ENCODE measurements at regions not wholly inside any gene's neighbourhood (a gene's known extent, or its start where the extent isn't known, plus 50 kb on each side); places are given as distances from the start of the nearest gene placed in this dataset.

GRCh38 chr1:5543235-5543634 lies 449.0 kb downstream of the NPHP4 start (continued):
- TF ChIP-seq EGR1 (IDR thresholded peaks at IDR 0.05; ENCODE audit: low read depth in 2 of 2) (no peak), HNF4A (conservative IDR thresholded peaks at IDR 0.05) (no peak), ZBTB33 (IDR thresholded peaks at IDR 0.05) (no peak), RXRA (IDR thresholded peaks at IDR 0.05) (no peak)

- H3K27ac ChIP-seq (ENCODE audit: low read depth in 1 of 2, low read length in 2 of 2), result no peak overlapping the region
- H3K36me3 ChIP-seq (ENCODE audit: control insufficient read depth in 4 of 4, insufficient read depth in 3 of 4, low read depth in 1 of 4, low read length in 3 of 4), result no peaks in the 10 kb centered on the region
- H3K4me1 ChIP-seq (ENCODE audit: control insufficient read depth in 4 of 4, insufficient read depth in 4 of 4, low read length in 3 of 4), result no peaks in the 10 kb centered on the region
- TF ChIP-seq FOXA2 (IDR thresholded peaks at IDR 0.05) (no peak), REST (IDR thresholded peaks at IDR 0.05) (no peak), EGR1 (IDR thresholded peaks at IDR 0.05; ENCODE audit: low read depth in 2 of 2) (no peak), JUND (IDR thresholded peaks at IDR 0.05) (no peak), MAX (IDR thresholded peaks at IDR 0.05) (no peak), NR2F2 (IDR thresholded peaks at IDR 0.05) (no peak), GABPA (IDR thresholded peaks at IDR 0.05 in 1 of 2, conservative IDR thresholded peaks at IDR 0.05 in 1 of 2) (no peak), HNF4G (IDR thresholded peaks at IDR 0.05) (no peak)
- no peak overlapping the region for H3K4me3 ChIP-seq (ENCODE audit: low read depth in 1 of 3, low read length in 3 of 3)
- 84% methylated on average over 3 of the region's 3 CpGs for WGBS
- no peak overlapping the region for H3K9ac ChIP-seq (ENCODE audit: low read depth in 1 of 2, low read length in 2 of 2)
- H3K9me3 ChIP-seq (ENCODE audit: control insufficient read depth in 4 of 4, low read length in 3 of 4), result peaks cover 0 to 4% (median 0%) of the 10 kb centered on the region in 4 donors
- peaks cover 0 to 9% (median 0%) of the 10 kb centered on the region in 4 donors for H3K27me3 ChIP-seq (ENCODE audit: control insufficient read depth in 4 of 4, insufficient read depth in 4 of 4, low read length in 3 of 4)
- DNase-seq (ENCODE audit: low spot score), result peak; percentile 4
These were observed 459.4 kb downstream of the NPHP4 start for GRCh38 chr1:5532811-5533210.

GRCh38 chr1:5526822-5527551 lies 465.2 kb downstream of the NPHP4 start:
- peak; percentile 14 for DNase-seq (ENCODE audit: low spot score)
- Histone ChIP-seq H3K9me3 (ENCODE audit: control insufficient read depth in 4 of 4, low read length in 3 of 4) (peaks cover 0 to 3% (median 0%) of the 10 kb centered on the region in 4 donors), H3K36me3 (ENCODE audit: control insufficient read depth in 4 of 4, insufficient read depth in 3 of 4, low read depth in 1 of 4, low read length in 3 of 4) (no peaks in the 10 kb centered on the region), H3K9ac (ENCODE audit: low read depth in 1 of 2, low read length in 2 of 2) (no peak overlapping the region), H3K4me3 (ENCODE audit: low read depth in 1 of 3, low read length in 3 of 3) (no peak overlapping the region), H3K4me1 (ENCODE audit: control insufficient read depth in 4 of 4, insufficient read depth in 4 of 4, low read length in 3 of 4) (no peaks in the 10 kb centered on the region), H3K27ac (ENCODE audit: low read depth in 1 of 2, low read length in 2 of 2) (no peak overlapping the region), H3K27me3 (ENCODE audit: control insufficient read depth in 4 of 4, insufficient read depth in 4 of 4, low read length in 3 of 4) (peaks cover 0 to 3% (median 0%) of the 10 kb centered on the region in 4 donors)
- WGBS, result 80% methylated on average over 19 of the region's 19 CpGs
- no peak for TF ChIP-seq HNF4G (IDR thresholded peaks at IDR 0.05)
- TF ChIP-seq HNF4A (conservative IDR thresholded peaks at IDR 0.05), result no peak
- TF ChIP-seq ATF3 (IDR thresholded peaks at IDR 0.05), result no peak
- TF ChIP-seq CTCF (IDR thresholded peaks at IDR 0.05; ENCODE audit: low read depth, low read length, missing input control), result no peak
- TF ChIP-seq ZBTB33 (IDR thresholded peaks at IDR 0.05), result no peak
- no peak for TF ChIP-seq GABPA (IDR thresholded peaks at IDR 0.05 in 1 of 2, conservative IDR thresholded peaks at IDR 0.05 in 1 of 2)
- no peak for TF ChIP-seq EGR1 (IDR thresholded peaks at IDR 0.05; ENCODE audit: low read depth in 2 of 2)
- TF ChIP-seq RAD21 (IDR thresholded peaks at IDR 0.05), result no peak
- no peak for TF ChIP-seq FOXA2 (IDR thresholded peaks at IDR 0.05)
- TF ChIP-seq REST (IDR thresholded peaks at IDR 0.05), result no peak
